GM06990 (cell line): ENCODE measurements at regions not wholly inside any gene's neighbourhood (a gene's known extent, or its start where the extent isn't known, plus 50 kb on each side); places are given as distances from the start of the nearest gene placed in this dataset.

Experiments used
- DNase-seq: peaks from one replicate; pipeline ENCODE4 v3.0.0-alpha.2; 2011; ENCODE audit not compliant: insufficient read length; ENCODE audit errors: extremely low read depth
- H3K27me3 ChIP-seq: replicated peaks from 2 replicates; pipeline ENCODE4 v1.6.0; 2011; ENCODE audit warnings: low read length; ENCODE audit not compliant: control insufficient read depth, insufficient read depth
- H3K36me3 ChIP-seq: 2 replicates; pipeline ENCODE4 v1.5.1; 2011; ENCODE audit warnings: low read length; ENCODE audit not compliant: control insufficient read depth, insufficient read depth
- H3K4me3 ChIP-seq: replicated peaks from 2 replicates; pipeline ENCODE4 v1.5.1; 2011; ENCODE audit warnings: low read depth, mild to moderate bottlenecking, control low read depth, low read length
- CTCF ChIP-seq: IDR thresholded peaks from 2 replicates; pipeline ENCODE4 v1.5.1; 2011; ENCODE audit warnings: low read length, control low read depth, mild to moderate bottlenecking, inconsistent platforms; ENCODE audit not compliant: insufficient read depth, poor library complexity, severe bottlenecking

- H3K27me3 ChIP-seq = no peaks in the 10 kb centered on the region
- H3K4me3 ChIP-seq = no peak overlapping the region
- no peaks in the 10 kb centered on the region for H3K36me3 ChIP-seq
- no peak for DNase-seq
- no peak for TF ChIP-seq CTCF
Measured at GRCh38 chr9:119986713-119987112, 593.3 kb downstream of the CDK5RAP2 start.

GRCh38 chr9:119986205-119986604 is 593.8 kb downstream of the CDK5RAP2 start:
- H3K4me3 ChIP-seq = no peak overlapping the region
- DNase-seq = no peak
- TF ChIP-seq CTCF = no peak

GRCh38 chr9:119974026-119974425 is 604.8 kb upstream of the BRINP1 start:
- no peak for DNase-seq
- TF ChIP-seq CTCF = no peak
- Histone ChIP-seq H3K36me3 (no peaks in the 10 kb centered on the region), H3K27me3 (peaks cover 1% of the 10 kb centered on the region; the same call in 1 of the 2 replicates), H3K4me3 (no peak overlapping the region)

More at GRCh38 chr9:119986205-119986604, 593.8 kb downstream of the CDK5RAP2 start:
- H3K27me3 ChIP-seq = no peaks in the 10 kb centered on the region
- no peaks in the 10 kb centered on the region for H3K36me3 ChIP-seq

- peaks cover 1% of the 10 kb centered on the region for H3K27me3 ChIP-seq
- peak; percentile 97 for TF ChIP-seq CTCF
- no peak overlapping the region for H3K4me3 ChIP-seq
- no peak for DNase-seq
- H3K36me3 ChIP-seq = no peaks in the 10 kb centered on the region
Measured at GRCh38 chr9:119968836-119969707, 599.8 kb upstream of the BRINP1 start.

- no peak for DNase-seq
- Histone ChIP-seq H3K36me3 (no peaks in the 10 kb centered on the region), H3K4me3 (no peak overlapping the region), H3K27me3 (peaks cover 1% of the 10 kb centered on the region)
- no peak for TF ChIP-seq CTCF
Measured at GRCh38 chr9:119967867-119968535, 598.8 kb upstream of the BRINP1 start.
